SK-N-SH (cell line): ENCODE measurements at regions not wholly inside any gene's neighbourhood (a gene's known extent, or its start where the extent isn't known, plus 50 kb on each side); places are given as distances from the start of the nearest gene placed in this dataset.

Source experiments
- CTCF ChIA-PET: fragments of 300-600, 350-600 bp; formaldehyde crosslinking; extraction: SDS; loops from one replicate; lab custom pipeline; 2021; lab: Yijun Ruan, JAX
- POLR2A ChIA-PET: fragments of 350-600 bp; sonication (Branson Sonifier 250); formaldehyde crosslinking; extraction: SDS; loops from one replicate; lab custom pipeline; 2020; ENCODE audit warnings: antibody characterized with exemption, inconsistent platforms; lab: Yijun Ruan, JAX
- DNase-seq: peaks from one replicate; pipeline ENCODE4 v3.0.0; 2012
- H2AFZ ChIP-seq: fragments of 200-600 bp; sonication (generic); 2 replicates; pipeline ENCODE4 v1.8.1; 2016; ENCODE audit warnings: antibody characterized with exemption, mild to moderate bottlenecking, low read depth
- H3F3A ChIP-seq: fragments of 200-600 bp; sonication (generic); replicated peaks from 2 replicates; pipeline ENCODE3; 2016; ENCODE audit warnings: antibody characterized with exemption, mild to moderate bottlenecking; ENCODE audit not compliant: insufficient read depth
- H3K27ac ChIP-seq, 2 experiments: fragments of 200-500 bp in 1 of 2; fragments of 200-600 bp in 1 of 2; sonication (Bioruptor generic) in 1 of 2; sonication (generic), shearing (Covaris generic) in 1 of 2; 2 replicates each; pipeline versions ENCODE4 v1.5.1 to v1.6.1; 2014 to 2016; ENCODE audit warnings: low read depth in 2 of 2, inconsistent platforms in 1 of 2, low read length in 1 of 2, mild to moderate bottlenecking in 1 of 2, mixed read lengths in 1 of 2
- H3K27me3 ChIP-seq: fragments of 200-600 bp; sonication (generic), shearing (Covaris generic); 2 replicates; pipeline ENCODE4 v1.6.1; 2016; ENCODE audit warnings: mixed run types; ENCODE audit not compliant: insufficient read depth
- H3K36me3 ChIP-seq, 2 experiments: fragments of 200-500 bp in 1 of 2; fragments of 200-600 bp in 1 of 2; sonication (Bioruptor generic) in 1 of 2; sonication (generic) in 1 of 2; replicated peaks in 1 of 2; 2 replicates each; pipeline versions ENCODE3 to v1.5.1; 2014 to 2016; ENCODE audit warnings: low read length in 1 of 2, mild to moderate bottlenecking in 1 of 2; ENCODE audit not compliant: insufficient read depth in 2 of 2, control insufficient read depth in 1 of 2
- H3K4me1 ChIP-seq, 2 experiments: fragments of 200-500 bp in 1 of 2; fragments of 200-600 bp in 1 of 2; sonication (Bioruptor generic) in 1 of 2; sonication (generic), shearing (Covaris generic) in 1 of 2; 2 replicates each; pipeline versions ENCODE4 v1.5.1 to v1.6.1; 2014 to 2016; ENCODE audit warnings: low read depth in 1 of 2, low read length in 1 of 2, mixed run types in 1 of 2; ENCODE audit not compliant: insufficient read depth in 2 of 2, control insufficient read depth in 1 of 2
- H3K4me2 ChIP-seq: fragments of 200-600 bp; sonication (generic), shearing (Covaris generic); 2 replicates; pipeline ENCODE4 v1.6.1; 2017; ENCODE audit warnings: mixed run types
- H3K4me3 ChIP-seq, 2 experiments: fragments of 200-500 bp in 1 of 2; fragments of 200-600 bp in 1 of 2; sonication (Bioruptor generic) in 1 of 2; sonication (generic), shearing (Covaris generic) in 1 of 2; 2 replicates each; pipeline versions ENCODE4 v1.5.1 to v1.8.1; 2014 to 2016; ENCODE audit warnings: low read depth in 2 of 2, inconsistent platforms in 1 of 2, low read length in 1 of 2, mild to moderate bottlenecking in 1 of 2, mixed read lengths in 1 of 2, moderate library complexity in 1 of 2
- H3K79me2 ChIP-seq: fragments of 200-600 bp; sonication (generic); 2 replicates; pipeline ENCODE4 v1.8.1; 2017; ENCODE audit warnings: mild to moderate bottlenecking; ENCODE audit not compliant: insufficient read depth
- H3K9ac ChIP-seq: fragments of 200-600 bp; sonication (generic); 2 replicates; pipeline ENCODE4 v1.6.1; 2017; ENCODE audit warnings: mixed run types
- H3K9me2 ChIP-seq: fragments of 200-600 bp; sonication (generic); 2 replicates; pipeline ENCODE4 v1.6.1; 2017; ENCODE audit warnings: mixed run types
- H3K9me3 ChIP-seq: fragments of 200-600 bp; sonication (generic); 2 replicates; pipeline ENCODE4 v1.6.1; 2017; ENCODE audit warnings: mixed run types, mild to moderate bottlenecking, moderate library complexity
- H4K20me1 ChIP-seq: fragments of 200-600 bp; sonication (generic); 2 replicates; pipeline ENCODE4 v1.6.1; 2017; ENCODE audit warnings: mild to moderate bottlenecking, mixed run types; ENCODE audit not compliant: insufficient read depth
- CHD2 ChIP-seq: fragments of 150-350 bp; IDR thresholded peaks from 2 replicates; pipeline ENCODE4 v1.6.1; 2018; ENCODE audit warnings: low read length; ENCODE audit not compliant: partially characterized antibody
- ELF1 ChIP-seq: IDR thresholded peaks from 2 replicates; pipeline ENCODE4 v1.4.0; 2012
- EZH2phosphoT487 ChIP-seq: fragments of 200-600 bp; sonication (generic); IDR thresholded peaks from 2 replicates; pipeline ENCODE4 v1.6.1; 2017; ENCODE audit warnings: low read depth, mixed run types, mild to moderate bottlenecking, antibody characterized with exemption, moderate library complexity, borderline replicate concordance
- FOSL2 ChIP-seq: IDR thresholded peaks from 2 replicates; pipeline ENCODE4 v1.4.0; 2012; ENCODE audit warnings: low read depth, mild to moderate bottlenecking, moderate library complexity, borderline replicate concordance
- JUND ChIP-seq: IDR thresholded peaks from 2 replicates; pipeline ENCODE4 v1.4.0; 2012
- MEF2A ChIP-seq: IDR thresholded peaks from 2 replicates; pipeline ENCODE4 v1.4.0; 2012; ENCODE audit warnings: low read depth, borderline replicate concordance
- MXI1 ChIP-seq: IDR thresholded peaks from 2 replicates; pipeline ENCODE4 v1.6.1; 2012; ENCODE audit warnings: mild to moderate bottlenecking, low read depth, low read length, improper control_type of control experiment
- NFIC ChIP-seq: IDR thresholded peaks from 2 replicates; pipeline ENCODE4 v1.4.0; 2012; ENCODE audit warnings: borderline replicate concordance
- NRF1 ChIP-seq: IDR thresholded peaks from 2 replicates; pipeline ENCODE4 v1.6.1; 2012; ENCODE audit warnings: low read depth, mild to moderate bottlenecking, low read length
- PBX3 ChIP-seq: IDR thresholded peaks from 2 replicates; pipeline ENCODE4; 2012
- POLR2AphosphoS5 ChIP-seq: IDR thresholded peaks from 2 replicates; pipeline ENCODE4 v1.6.1; 2012; ENCODE audit warnings: low read depth, low read length
- RCOR1 ChIP-seq: fragments of 150-350 bp; IDR thresholded peaks from 2 replicates; pipeline ENCODE4 v1.6.1; 2017; ENCODE audit warnings: antibody characterized with exemption, low read length
- SIN3A ChIP-seq: IDR thresholded peaks from 2 replicates; pipeline ENCODE4 v1.6.1; 2012; ENCODE audit warnings: low read depth, mild to moderate bottlenecking, low read length, moderate library complexity, borderline replicate concordance
- SMC3 ChIP-seq: IDR thresholded peaks from 2 replicates; pipeline ENCODE4 v1.6.1; 2012; ENCODE audit warnings: low read depth, low read length, improper control_type of control experiment
- TCF12 ChIP-seq: IDR thresholded peaks from 2 replicates; pipeline ENCODE4 v1.4.0; 2012
- TEAD4 ChIP-seq: IDR thresholded peaks from 2 replicates; pipeline ENCODE4 v1.4.0; 2012; ENCODE audit warnings: mild to moderate bottlenecking, borderline replicate concordance; ENCODE audit not compliant: insufficient read depth
- YY1 ChIP-seq: IDR thresholded peaks from 2 replicates; pipeline ENCODE4 v1.4.0; 2012; ENCODE audit warnings: low read depth, mild to moderate bottlenecking
- ZBTB33 ChIP-seq: IDR thresholded peaks from 2 replicates; pipeline ENCODE4 v1.4.0; 2012; ENCODE audit warnings: low read depth, borderline replicate concordance
- WGBS: methylation state at CpG from one replicate; pipeline ENCODE4 v1.1.6; 2017; ENCODE audit warnings: low lambda C conversion rate; 5-methylcytosine and 5-hydroxymethylcytosine counted together
- TF ChIP-seq, protein P1 (sequence below): fragments of 150-350 bp; IDR thresholded peaks from 2 replicates; pipeline ENCODE4 v1.6.1; 2017; ENCODE audit warnings: antibody characterized with exemption, low read length, low read depth, borderline replicate concordance
- TF ChIP-seq, protein P2 (sequence below): fragments of 150-350 bp; IDR thresholded peaks from 2 replicates; pipeline ENCODE4 v1.6.1; 2016; ENCODE audit warnings: mild to moderate bottlenecking, low read depth, low read length

DNA sequence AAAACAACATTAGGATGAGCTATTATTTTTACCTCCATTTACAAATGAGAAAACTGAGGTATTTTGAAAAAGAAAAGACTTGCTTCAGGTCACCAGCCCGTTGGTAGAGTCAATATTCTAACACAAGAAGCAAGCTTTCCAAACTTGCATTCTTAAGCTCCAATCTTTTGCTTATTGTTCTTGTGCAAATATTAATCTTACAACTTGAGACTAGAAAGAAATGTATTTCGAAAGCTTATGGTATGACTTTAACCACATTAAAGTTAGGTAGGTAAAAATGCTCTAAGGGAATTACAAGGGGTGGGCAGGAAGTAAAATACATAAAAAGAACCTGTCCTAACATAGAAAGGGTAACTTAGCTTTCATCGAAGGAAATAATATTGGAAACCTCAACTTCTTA, 453.9 kb downstream of the SLITRK5 start:
- H3K4me2 ChIP-seq = no peak overlapping the region
- no peaks in the 10 kb centered on the region for H3K4me1 ChIP-seq
- H3K9me2 ChIP-seq = no peaks in the 10 kb centered on the region
- H3K9me3 ChIP-seq = no peaks in the 10 kb centered on the region
- H3K27me3 ChIP-seq = no peaks in the 10 kb centered on the region
- ChIA-PET POLR2A (no interaction called here), CTCF (no interaction called here)
- no peak overlapping the region for H3K27ac ChIP-seq
- no peak for DNase-seq
- H3K4me3 ChIP-seq = no peak overlapping the region
- H3K9ac ChIP-seq = no peak overlapping the region
- TF ChIP-seq ELF1 = no peak
- TF ChIP-seq MXI1 = no peak
- TF ChIP-seq CHD2 = no peak
- TF ChIP-seq PBX3 = no peak
- no peak for TF ChIP-seq POLR2AphosphoS5
- TF ChIP-seq, protein P1, sequence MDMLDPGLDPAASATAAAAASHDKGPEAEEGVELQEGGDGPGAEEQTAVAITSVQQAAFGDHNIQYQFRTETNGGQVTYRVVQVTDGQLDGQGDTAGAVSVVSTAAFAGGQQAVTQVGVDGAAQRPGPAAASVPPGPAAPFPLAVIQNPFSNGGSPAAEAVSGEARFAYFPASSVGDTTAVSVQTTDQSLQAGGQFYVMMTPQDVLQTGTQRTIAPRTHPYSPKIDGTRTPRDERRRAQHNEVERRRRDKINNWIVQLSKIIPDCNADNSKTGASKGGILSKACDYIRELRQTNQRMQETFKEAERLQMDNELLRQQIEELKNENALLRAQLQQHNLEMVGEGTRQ = no peak
- TF ChIP-seq SIN3A = no peak
- no peak for TF ChIP-seq NFIC
- no peak for TF ChIP-seq JUND
- TF ChIP-seq RCOR1 = no peak
- TF ChIP-seq EZH2phosphoT487 = no peak
- no peak for TF ChIP-seq NRF1
- TF ChIP-seq TCF12 = no peak
- TF ChIP-seq TEAD4 = no peak
- no peaks in the 10 kb centered on the region for H3K36me3 ChIP-seq
- no peaks in the 10 kb centered on the region for H4K20me1 ChIP-seq
- no peak overlapping the region for H2AFZ ChIP-seq
- no peaks in the 10 kb centered on the region for H3K79me2 ChIP-seq
- 11% methylated on average over 3 of the region's 3 CpGs for WGBS
- no peaks in the 10 kb centered on the region for H3F3A ChIP-seq

- no peaks in the 10 kb centered on the region for H3F3A ChIP-seq
- H3K9me3 ChIP-seq = no peaks in the 10 kb centered on the region; the same call in 1 of the 2 replicates
- CTCF ChIA-PET = no interaction called here
- no peaks in the 10 kb centered on the region for H3K79me2 ChIP-seq
- no peaks in the 10 kb centered on the region for H3K9me2 ChIP-seq
- H3K4me1 ChIP-seq = no peaks in the 10 kb centered on the region
- no peaks in the 10 kb centered on the region for H3K27me3 ChIP-seq
- H3K36me3 ChIP-seq = no peaks in the 10 kb centered on the region
- H3K27ac ChIP-seq = no peak overlapping the region
- no peaks in the 10 kb centered on the region for H4K20me1 ChIP-seq
- no peak for DNase-seq
- no peak overlapping the region for H3K4me3 ChIP-seq
- 46% methylated on average over 7 of the region's 27 CpGs for WGBS
- POLR2A ChIA-PET = no interaction called here
- no peak overlapping the region for H2AFZ ChIP-seq
- no peak overlapping the region for H3K9ac ChIP-seq
- H3K4me2 ChIP-seq = no peak overlapping the region
- TF ChIP-seq YY1 (no peak), POLR2AphosphoS5 (no peak), NFIC (no peak), FOSL2 (no peak), MEF2A (no peak), MXI1 (no peak), EZH2phosphoT487 (no peak), PBX3 (no peak), SMC3 (no peak), JUND (no peak), CHD2 (no peak), ZBTB33 (no peak)
- TF ChIP-seq, protein P1 = no peak
- TF ChIP-seq, protein P2, sequence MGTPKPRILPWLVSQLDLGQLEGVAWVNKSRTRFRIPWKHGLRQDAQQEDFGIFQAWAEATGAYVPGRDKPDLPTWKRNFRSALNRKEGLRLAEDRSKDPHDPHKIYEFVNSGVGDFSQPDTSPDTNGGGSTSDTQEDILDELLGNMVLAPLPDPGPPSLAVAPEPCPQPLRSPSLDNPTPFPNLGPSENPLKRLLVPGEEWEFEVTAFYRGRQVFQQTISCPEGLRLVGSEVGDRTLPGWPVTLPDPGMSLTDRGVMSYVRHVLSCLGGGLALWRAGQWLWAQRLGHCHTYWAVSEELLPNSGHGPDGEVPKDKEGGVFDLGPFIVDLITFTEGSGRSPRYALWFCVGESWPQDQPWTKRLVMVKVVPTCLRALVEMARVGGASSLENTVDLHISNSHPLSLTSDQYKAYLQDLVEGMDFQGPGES = no peak
Observed at GRCh38 chr13:88136098-88136790, 465.1 kb downstream of the SLITRK5 start.
